NCI-H146 (cell line): ENCODE measurements at regions not wholly inside any gene's neighbourhood (a gene's known extent, or its start where the extent isn't known, plus 50 kb on each side); places are given as distances from the start of the nearest gene placed in this dataset.
A peak's percentile ranks its signal among the peaks of the same experiment; 100 is the strongest.
"Not testable (repeated sequence)": the region's sequence is repeated elsewhere in the genome, so short reads cannot be mapped to it uniquely, and the experiment has no call there.

Experiments
- DNase-seq: peaks from one replicate; lab custom pipeline; 2025; lab: John Stamatoyannopoulos, UW

- no peak for DNase-seq
Measured at GRCh38 chr19:37303591-37304171, 67.2 kb upstream of the ZNF527 start.

- no peak for DNase-seq
Measured at GRCh38 chr19:37304190-37304883, 66.6 kb upstream of the ZNF527 start.

DNA sequence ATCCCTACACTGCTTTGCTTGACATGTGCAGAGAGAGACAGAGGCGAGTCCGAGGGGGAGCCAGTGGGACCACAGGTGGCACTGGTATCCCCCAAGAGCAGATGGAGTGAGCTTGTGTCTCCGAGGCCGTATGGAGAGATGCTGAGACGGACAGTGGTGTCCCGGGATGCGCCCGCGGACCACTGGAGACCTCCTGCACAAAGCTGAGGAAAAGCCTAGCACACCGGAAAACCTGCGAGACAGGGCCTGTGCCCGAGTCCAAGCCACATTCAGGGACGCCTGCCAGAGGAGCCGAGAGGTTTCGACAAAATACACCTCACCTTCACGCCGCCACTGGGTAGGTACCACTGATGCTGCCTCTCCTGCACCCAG, 66.0 kb upstream of the ZNF527 start:
- no peak for DNase-seq

- no peak for DNase-seq
Measured at GRCh38 chr19:37306383-37306963, 64.4 kb upstream of the ZNF527 start.

DNA sequence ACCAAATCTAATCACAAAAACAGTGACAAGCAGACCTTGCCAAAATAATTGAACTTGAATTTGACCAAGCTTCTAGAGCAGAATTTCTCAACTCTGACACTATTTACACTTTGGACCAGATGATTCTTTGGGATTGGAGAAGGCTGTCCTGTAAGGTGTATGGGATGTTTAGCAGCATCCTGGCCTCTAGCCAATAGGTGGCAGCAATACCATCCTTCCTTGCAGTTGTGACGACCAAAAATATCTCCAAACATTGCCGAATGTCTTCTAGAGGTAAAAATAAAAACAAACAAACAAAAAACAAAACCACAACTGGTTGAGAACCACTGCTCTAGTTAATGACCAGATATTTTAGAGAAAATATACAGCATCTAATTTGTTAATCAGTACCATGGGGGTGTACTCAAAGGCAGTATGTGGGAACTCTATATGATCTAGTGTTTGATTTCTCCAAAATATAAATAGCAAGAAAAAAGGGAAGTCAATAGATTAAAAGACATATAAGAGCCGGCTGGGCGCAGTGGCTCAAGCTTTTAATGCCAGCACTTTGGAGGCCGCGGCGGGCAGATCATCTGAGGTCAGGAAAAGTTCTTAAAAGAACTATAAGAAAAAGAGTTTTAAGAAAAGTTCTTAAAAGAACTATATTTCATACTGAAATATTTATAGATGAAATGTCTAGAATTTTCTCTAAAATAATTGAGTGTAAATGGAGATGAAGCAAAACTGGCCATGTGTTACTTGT, 60.9 kb upstream of the ZNF527 start:
- DNase-seq = no peak

DNA sequence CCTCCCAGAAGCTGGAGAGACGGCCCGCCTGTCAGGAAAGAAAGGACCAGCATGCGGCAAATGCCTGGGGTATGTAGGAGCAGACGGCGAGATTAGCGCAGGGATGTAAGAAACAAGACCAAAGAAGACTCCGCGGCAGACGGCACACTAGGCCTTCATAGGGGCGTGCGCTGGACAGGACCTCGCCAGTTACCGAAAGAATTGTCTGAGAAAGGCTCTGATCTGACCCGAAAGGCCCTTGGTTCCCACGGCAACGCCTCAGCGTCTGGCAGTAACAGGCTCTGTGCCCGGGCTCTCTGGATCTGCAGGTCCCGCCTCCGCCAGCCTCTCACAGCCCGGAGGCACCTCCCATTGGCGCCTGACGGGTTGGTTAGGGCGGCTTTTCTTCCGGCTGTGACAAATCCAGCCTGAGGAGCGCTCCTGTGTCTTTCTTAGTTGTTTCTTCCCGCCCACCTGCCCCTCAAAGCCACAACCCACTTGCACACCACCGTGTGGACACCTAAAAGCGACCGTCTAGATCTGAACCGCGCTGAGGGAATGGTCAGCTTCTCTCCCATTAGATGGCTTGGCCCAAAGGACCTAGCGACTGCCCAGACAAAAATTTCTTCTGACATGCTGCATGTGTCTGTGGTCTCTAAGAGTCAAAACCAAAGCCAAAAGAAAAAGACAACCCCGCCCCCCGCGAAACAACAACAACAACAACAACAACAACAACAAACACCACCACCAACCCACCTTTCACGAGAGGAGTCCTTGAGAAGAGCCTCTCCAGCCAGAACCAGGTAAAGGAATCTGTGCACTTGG, 58.2 kb upstream of the ZNF527 start:
- DNase-seq = peak; percentile 51

DNA sequence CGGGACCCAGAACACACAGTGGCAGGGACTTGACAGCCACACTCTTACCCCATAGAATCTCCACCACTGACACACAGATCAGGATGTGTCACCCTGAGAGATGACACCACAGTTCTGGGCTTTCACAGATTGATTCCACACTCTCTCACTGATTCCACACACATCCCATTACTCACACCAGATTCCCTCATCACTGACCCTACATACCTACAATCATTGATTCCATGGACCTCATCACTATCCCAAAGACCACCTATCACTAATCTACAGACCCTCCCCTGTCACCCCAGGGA, 57.6 kb upstream of the ZNF527 start:
- DNase-seq = no peak

DNA sequence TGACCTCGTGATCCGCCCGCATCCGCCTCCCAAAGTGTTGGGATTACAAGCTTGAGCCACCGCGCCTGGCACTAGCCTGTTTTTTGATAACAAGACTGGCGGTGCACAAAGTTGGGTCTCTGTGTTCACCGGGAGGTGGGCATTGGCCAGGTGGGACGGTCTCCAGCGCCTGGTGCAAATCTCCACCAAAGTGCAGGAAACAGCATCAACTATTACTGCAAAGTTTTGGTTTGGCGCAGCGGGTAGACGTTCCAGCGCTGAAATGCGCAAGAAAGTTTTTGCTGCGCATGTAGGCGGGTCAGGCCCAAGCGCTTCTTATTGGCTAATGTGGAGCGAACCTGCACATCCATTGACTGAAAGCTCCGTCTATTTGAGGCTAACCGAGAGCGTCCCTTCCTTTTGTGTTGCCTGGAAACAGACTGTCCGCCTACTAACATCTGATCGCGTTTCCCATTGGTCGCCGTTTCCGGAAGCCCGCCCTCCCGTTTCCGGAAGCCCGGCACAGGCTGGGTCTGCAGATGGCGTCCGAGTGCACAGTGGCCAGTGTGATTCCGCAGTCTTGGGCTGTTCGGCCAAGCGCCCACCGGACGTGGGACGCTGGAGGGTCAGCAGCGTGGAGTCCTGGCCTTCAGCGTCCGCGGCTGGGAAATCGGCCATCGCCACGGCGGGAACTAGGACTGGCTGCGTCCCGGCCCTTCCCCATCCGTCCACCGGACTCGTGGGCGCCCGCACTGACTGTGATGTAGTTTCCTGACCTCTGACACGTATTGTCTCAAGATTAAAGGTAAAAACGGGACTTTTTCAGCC, 53.3 kb upstream of the ZNF527 start:
- peak; percentile 97 for DNase-seq

DNA sequence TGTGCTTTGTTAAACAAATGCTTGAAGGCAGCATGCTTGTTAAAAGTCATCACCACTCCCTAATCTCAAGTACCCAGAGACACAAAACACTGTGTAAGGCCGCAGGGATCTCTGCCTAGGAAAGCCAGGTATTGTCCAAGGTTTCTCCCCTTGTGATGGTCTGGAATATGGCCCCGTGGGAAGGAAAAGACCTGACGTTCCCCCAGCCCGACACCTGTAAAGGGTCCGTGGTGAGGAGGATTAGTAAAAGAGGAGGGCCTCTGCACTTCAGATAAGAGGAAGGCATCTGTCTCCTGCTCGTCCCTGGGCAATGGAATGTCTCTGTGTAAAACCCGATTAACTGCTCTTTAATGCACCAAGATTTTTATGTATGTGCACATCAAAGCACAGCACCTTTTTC, 49.9 kb upstream of the ZNF527 start:
- not testable (repeated sequence) for DNase-seq
